ENCODE measurements at regions not wholly inside any gene's neighbourhood (a gene's known extent, or its start where the extent isn't known, plus 50 kb on each side); places are given as distances from the start of the nearest gene placed in this dataset.
"Not testable (repeated sequence)": the region's sequence is repeated elsewhere in the genome, so short reads cannot be mapped to it uniquely, and the experiment has no call there.

- not testable (repeated sequence) for H3K27me3 ChIP-seq; H3K36me3 ChIP-seq; H3K4me3 ChIP-seq; H3K9me3 ChIP-seq; H3K4me1 ChIP-seq; DNase-seq (ENCODE audit: low spot score in 2 of 2); H3K27ac ChIP-seq
- WGBS, 2 donors: 83 to 85% methylated on average over 11 of the region's 11 CpGs
Observed at GRCh38 chr17:34039213-34039612, 215.9 kb upstream of the CCL2 start.

GRCh38 chr17:34039759-34040555, 215.1 kb upstream of the CCL2 start:
- H3K27me3 ChIP-seq, H3K9me3 ChIP-seq, H3K4me1 ChIP-seq, H3K27ac ChIP-seq, H3K4me3 ChIP-seq, H3K36me3 ChIP-seq: not testable (repeated sequence)
- 58 to 68% methylated on average over 37 to 59 of the region's 69 CpGs for WGBS, 2 donors
- peak in 1 of 2 donors; percentile 4 for DNase-seq (ENCODE audit: low spot score in 2 of 2)

- H3K4me3 ChIP-seq: no peak overlapping the region
- no peak overlapping the region for H3K27ac ChIP-seq
- no peaks in the 10 kb centered on the region for H3K27me3 ChIP-seq
- no peaks in the 10 kb centered on the region for H3K4me1 ChIP-seq
- TF ChIP-seq CTCF (IDR thresholded peaks at IDR 0.05): no peak
- TF ChIP-seq POLR2A (IDR thresholded peaks at IDR 0.05): no peak
- TF ChIP-seq EP300 (IDR thresholded peaks at IDR 0.05): no peak
- no peaks in the 10 kb centered on the region for H3K36me3 ChIP-seq
- no peak for DNase-seq (ENCODE audit: low spot score in 2 of 2)
- H3K9me3 ChIP-seq: peaks cover 0 to 11% (median 0%) of the 10 kb centered on the region in 4 donors
- WGBS, 2 donors: 85 to 88% methylated on average over 2 of the region's 2 CpGs
Observed at GRCh38 chr17:34045990-34046389, 209.1 kb upstream of the CCL2 start.

GRCh38 chr17:34051046-34051445, 204.0 kb upstream of the CCL2 start:
- no peak overlapping the region for H3K4me3 ChIP-seq
- no peak for DNase-seq (ENCODE audit: low spot score in 2 of 2)
- H3K9me3 ChIP-seq: peaks cover 0 to 3% (median 0%) of the 10 kb centered on the region in 4 donors
- no peak overlapping the region for H3K27ac ChIP-seq
- 71 to 77% methylated on average over 3 of the region's 3 CpGs for WGBS, 2 donors
- no peaks in the 10 kb centered on the region for H3K4me1 ChIP-seq
- H3K36me3 ChIP-seq: no peaks in the 10 kb centered on the region
- no peaks in the 10 kb centered on the region for H3K27me3 ChIP-seq
- no peak for TF ChIP-seq EP300 (IDR thresholded peaks at IDR 0.05)
- no peak for TF ChIP-seq CTCF (IDR thresholded peaks at IDR 0.05)

- WGBS, 2 donors: 81 to 86% methylated on average over 1 of the region's 1 CpG
- no peak for DNase-seq (ENCODE audit: low spot score in 2 of 2)
- H3K9me3 ChIP-seq: peaks cover 0 to 9% (median 0%) of the 10 kb centered on the region in 4 donors
- H3K4me1 ChIP-seq: no peaks in the 10 kb centered on the region
- H3K4me3 ChIP-seq: no peak overlapping the region
- no peak overlapping the region for H3K27ac ChIP-seq
- H3K36me3 ChIP-seq: no peaks in the 10 kb centered on the region
- no peaks in the 10 kb centered on the region for H3K27me3 ChIP-seq
- TF ChIP-seq POLR2A (IDR thresholded peaks at IDR 0.05) (no peak), CTCF (IDR thresholded peaks at IDR 0.05) (no peak), EP300 (IDR thresholded peaks at IDR 0.05) (no peak)
Observed at GRCh38 chr17:34054495-34054894, 200.6 kb upstream of the CCL2 start.

GRCh38 chr17:34055606-34056005, 199.5 kb upstream of the CCL2 start:
- no peak for TF ChIP-seq EP300 (IDR thresholded peaks at IDR 0.05)
- TF ChIP-seq POLR2A (IDR thresholded peaks at IDR 0.05): no peak
- no peak for TF ChIP-seq CTCF (IDR thresholded peaks at IDR 0.05)
- H3K4me3 ChIP-seq: no peak overlapping the region

More at GRCh38 chr17:34055606-34056005, 199.5 kb upstream of the CCL2 start:
- WGBS, 2 donors: 49 to 57% methylated on average over 3 of the region's 3 CpGs
- H3K4me1 ChIP-seq: no peaks in the 10 kb centered on the region
- no peaks in the 10 kb centered on the region for H3K36me3 ChIP-seq
- peaks cover 0 to 10% (median 0%) of the 10 kb centered on the region in 4 donors for H3K9me3 ChIP-seq
- H3K27ac ChIP-seq: no peak overlapping the region
- H3K27me3 ChIP-seq: no peaks in the 10 kb centered on the region
- DNase-seq (ENCODE audit: low spot score in 2 of 2): no peak
